Tibial artery (tissue), 4 donors: ENCODE measurements at regions not wholly inside any gene's neighbourhood (a gene's known extent, or its start where the extent isn't known, plus 50 kb on each side); places are given as distances from the start of the nearest gene placed in this dataset.
"Not testable (repeated sequence)": the region's sequence is repeated elsewhere in the genome, so short reads cannot be mapped to it uniquely, and the experiment has no call there.

Experiments used
- DNase-seq, 2 donors: peaks; one replicate each; pipeline ENCODE4 v3.0.0-alpha.2; 2019
- H3K27ac ChIP-seq, 2 donors: fragments of 200-600 bp; sonication (generic) in 1 of 2; 1 replicate in 1 of 2; 2 replicates in 1 of 2; pipeline ENCODE4 v1.5.1; 2018 to 2019; ENCODE audit warnings: mild to moderate bottlenecking in 1 of 2
- H3K27me3 ChIP-seq, 2 donors: fragments of 200-600 bp; sonication (generic) in 1 of 2; one replicate each; pipeline versions ENCODE4 v1.5.1 to v1.6.0; 2016 to 2019
- H3K36me3 ChIP-seq, 3 donors: fragments of 200-600 bp; sonication (generic) in 2 of 3; one replicate each; pipeline ENCODE4 v1.5.1; 2016 to 2019; ENCODE audit warnings: mild to moderate bottlenecking in 2 of 3
- H3K4me1 ChIP-seq, 4 donors: fragments of 200-600 bp; sonication (generic) in 2 of 4; 1 replicate in 3 of 4; 2 replicates in 1 of 4; pipeline ENCODE4 v1.5.1; 2016 to 2019
- H3K4me3 ChIP-seq, 2 donors: fragments of 200-600 bp; sonication (generic) in 1 of 2; 1 replicate in 1 of 2; 2 replicates in 1 of 2; pipeline ENCODE4 v1.5.1; 2018 to 2019; ENCODE audit warnings: mild to moderate bottlenecking in 2 of 2
- H3K9me3 ChIP-seq, 3 donors: fragments of 200-600 bp; sonication (generic) in 1 of 3; one replicate each; pipeline ENCODE4 v1.5.1; 2016 to 2019
- intact Hi-C: fragments of 100-400 bp; cut with DNase I; formaldehyde crosslinking; loops from one replicate; pipeline ENCODE4 v1.15.0; 2023; ENCODE audit warnings: low total_unique reads
- TF ChIP-seq, protein P1 (sequence below), 2 experiments: fragments of 200-600 bp in 1 of 2; fragments of 450-650 bp in 1 of 2; IDR thresholded peaks; one replicate each; pipeline ENCODE4 v1.5.1; 2017 to 2019; ENCODE audit warnings: antibody characterized with exemption in 2 of 2, mild to moderate bottlenecking in 1 of 2, moderate library complexity in 1 of 2

DNA sequence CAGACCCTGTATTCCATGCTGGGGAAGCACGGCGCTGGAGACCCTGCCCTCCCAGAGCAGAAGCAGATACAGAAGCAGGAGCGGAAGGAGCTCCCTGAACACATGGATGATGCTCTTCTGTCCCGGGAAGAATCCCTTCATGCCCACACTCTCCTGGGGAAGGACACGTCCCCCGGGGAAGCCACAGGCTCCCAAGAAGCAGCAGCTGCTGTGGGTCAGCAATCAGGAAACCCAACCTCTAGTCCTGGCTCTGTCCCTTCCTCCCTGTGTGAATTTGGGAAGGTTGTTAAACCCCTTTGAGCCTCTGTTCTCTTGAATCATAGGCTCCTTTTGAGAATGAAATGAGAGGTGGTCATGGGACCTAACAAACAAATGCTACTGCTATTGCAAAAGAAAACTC is 176.2 kb upstream of the TPM1 start:
- Histone ChIP-seq H3K27me3 (no peaks in the 10 kb centered on the region), H3K4me1 (no peaks in the 10 kb centered on the region), H3K4me3 (no peak overlapping the region), H3K9me3 (no peaks in the 10 kb centered on the region), H3K27ac (no peak overlapping the region), H3K36me3 (no peaks in the 10 kb centered on the region)
- intact Hi-C loops, result no loop called here
- DNase-seq, result no peak
- TF ChIP-seq, protein P1, sequence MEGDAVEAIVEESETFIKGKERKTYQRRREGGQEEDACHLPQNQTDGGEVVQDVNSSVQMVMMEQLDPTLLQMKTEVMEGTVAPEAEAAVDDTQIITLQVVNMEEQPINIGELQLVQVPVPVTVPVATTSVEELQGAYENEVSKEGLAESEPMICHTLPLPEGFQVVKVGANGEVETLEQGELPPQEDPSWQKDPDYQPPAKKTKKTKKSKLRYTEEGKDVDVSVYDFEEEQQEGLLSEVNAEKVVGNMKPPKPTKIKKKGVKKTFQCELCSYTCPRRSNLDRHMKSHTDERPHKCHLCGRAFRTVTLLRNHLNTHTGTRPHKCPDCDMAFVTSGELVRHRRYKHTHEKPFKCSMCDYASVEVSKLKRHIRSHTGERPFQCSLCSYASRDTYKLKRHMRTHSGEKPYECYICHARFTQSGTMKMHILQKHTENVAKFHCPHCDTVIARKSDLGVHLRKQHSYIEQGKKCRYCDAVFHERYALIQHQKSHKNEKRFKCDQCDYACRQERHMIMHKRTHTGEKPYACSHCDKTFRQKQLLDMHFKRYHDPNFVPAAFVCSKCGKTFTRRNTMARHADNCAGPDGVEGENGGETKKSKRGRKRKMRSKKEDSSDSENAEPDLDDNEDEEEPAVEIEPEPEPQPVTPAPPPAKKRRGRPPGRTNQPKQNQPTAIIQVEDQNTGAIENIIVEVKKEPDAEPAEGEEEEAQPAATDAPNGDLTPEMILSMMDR (IDR thresholded peaks at IDR 0.05), result no peak

GRCh38 chr15:62867844-62868243 is 174.7 kb upstream of the TPM1 start:
- Histone ChIP-seq H3K27me3 (no peaks in the 10 kb centered on the region), H3K9me3 (no peaks in the 10 kb centered on the region), H3K27ac (no peak overlapping the region), H3K4me3 (no peak overlapping the region), H3K36me3 (no peaks in the 10 kb centered on the region), H3K4me1 (no peaks in the 10 kb centered on the region)
- no peak for DNase-seq
- intact Hi-C loops, result no loop called here
- TF ChIP-seq, protein P1 (IDR thresholded peaks at IDR 0.05), result no peak

GRCh38 chr15:62868507-62868906 is 174.0 kb upstream of the TPM1 start:
- H3K27me3 ChIP-seq, result no peaks in the 10 kb centered on the region
- TF ChIP-seq, protein P1 (IDR thresholded peaks at IDR 0.05), result no peak
- H3K36me3 ChIP-seq, result no peaks in the 10 kb centered on the region
- no peaks in the 10 kb centered on the region for H3K9me3 ChIP-seq
- no peak overlapping the region for H3K27ac ChIP-seq
- H3K4me1 ChIP-seq, result no peaks in the 10 kb centered on the region
- H3K4me3 ChIP-seq, result no peak overlapping the region
- DNase-seq, result no peak
- intact Hi-C loops, result no loop called here

- Histone ChIP-seq H3K9me3 (no peaks in the 10 kb centered on the region), H3K4me3 (no peak overlapping the region), H3K36me3 (no peaks in the 10 kb centered on the region), H3K27ac (no peak overlapping the region), H3K4me1 (no peaks in the 10 kb centered on the region), H3K27me3 (no peaks in the 10 kb centered on the region)
- DNase-seq, result no peak
- TF ChIP-seq, protein P1 (IDR thresholded peaks at IDR 0.05), result no peak
- intact Hi-C loops, result no loop called here
These were observed 173.4 kb upstream of the TPM1 start for GRCh38 chr15:62869116-62869515.

- Histone ChIP-seq H3K27me3 (no peaks in the 10 kb centered on the region), H3K9me3 (no peaks in the 10 kb centered on the region), H3K4me1 (peaks cover 0 to 1% (median 0%) of the 10 kb centered on the region in 4 donors), H3K36me3 (no peaks in the 10 kb centered on the region), H3K27ac (no peak overlapping the region), H3K4me3 (no peak overlapping the region)
- intact Hi-C loops, result no loop called here
- DNase-seq, result no peak
- TF ChIP-seq, protein P1 (IDR thresholded peaks at IDR 0.05), result no peak
These were observed 172.3 kb upstream of the TPM1 start for GRCh38 chr15:62870216-62870615.

GRCh38 chr15:62870701-62871100 is 171.8 kb upstream of the TPM1 start:
- H3K9me3 ChIP-seq, H3K27me3 ChIP-seq, intact Hi-C loops, DNase-seq, H3K36me3 ChIP-seq, H3K4me1 ChIP-seq, H3K4me3 ChIP-seq, H3K27ac ChIP-seq: not testable (repeated sequence)
